ENCODE measurements at regions not wholly inside any gene's neighbourhood (a gene's known extent, or its start where the extent isn't known, plus 50 kb on each side); places are given as distances from the start of the nearest gene placed in this dataset.

DNA sequence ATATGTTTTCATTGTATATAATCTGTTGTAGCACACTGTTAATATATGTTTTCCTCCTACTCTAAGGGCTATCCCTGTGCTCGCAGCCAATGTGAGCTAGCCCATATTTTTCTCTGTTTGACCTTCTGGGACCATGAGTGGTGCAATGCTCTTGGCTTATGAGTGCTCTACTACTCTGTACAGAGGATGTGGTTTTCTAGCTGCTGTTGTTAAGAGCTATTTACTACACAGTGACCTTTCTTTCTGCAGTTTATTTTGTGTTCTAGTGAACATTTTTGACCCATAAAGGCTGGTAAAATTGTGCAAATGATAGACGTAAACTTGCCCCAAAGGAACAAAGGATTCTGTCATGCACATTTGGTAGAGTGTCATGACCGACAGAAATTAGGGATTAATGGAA, 84.1 kb upstream of the CPHXL start:
- Mint-ChIP-seq H3K27me3 (ENCODE audit: insufficient read depth, low read depth, poor library complexity) (peaks cover 5% of the 10 kb centered on the region), H3K27ac (no peak overlapping the region), H3K4me1 (no peaks in the 10 kb centered on the region), H3K36me3 (ENCODE audit: low read depth) (peaks cover 4% of the 10 kb centered on the region; the same call in 1 of the 3 replicates), H3K4me3 (no peak overlapping the region), H3K9me3 (peaks cover 63% of the 10 kb centered on the region)
- Histone ChIP-seq H3K79me2 (replicated peaks; ENCODE audit: insufficient read depth) (no peaks in the 10 kb centered on the region), H2AFZ (no peak overlapping the region), H3K4me2 (no peak overlapping the region), H3K9me2 (ENCODE audit: insufficient read depth) (no peaks in the 10 kb centered on the region), H3K27ac (ENCODE audit: low read depth) (no peak overlapping the region), H3F3A (replicated peaks; ENCODE audit: low read depth) (no peaks in the 10 kb centered on the region), H3K36me3 (ENCODE audit: insufficient read depth) (no peaks in the 10 kb centered on the region), H3K4me1 (ENCODE audit: insufficient read depth) (no peaks in the 10 kb centered on the region), H3K4me3 (no peak overlapping the region), H4K20me1 (replicated peaks; ENCODE audit: insufficient read depth) (no peaks in the 10 kb centered on the region), H3K27me3 (ENCODE audit: insufficient read depth) (peaks cover 16% of the 10 kb centered on the region; the same call in 1 of the 2 replicates)
- ATAC-seq, result no peak
- TF ChIP-seq, protein P1, sequence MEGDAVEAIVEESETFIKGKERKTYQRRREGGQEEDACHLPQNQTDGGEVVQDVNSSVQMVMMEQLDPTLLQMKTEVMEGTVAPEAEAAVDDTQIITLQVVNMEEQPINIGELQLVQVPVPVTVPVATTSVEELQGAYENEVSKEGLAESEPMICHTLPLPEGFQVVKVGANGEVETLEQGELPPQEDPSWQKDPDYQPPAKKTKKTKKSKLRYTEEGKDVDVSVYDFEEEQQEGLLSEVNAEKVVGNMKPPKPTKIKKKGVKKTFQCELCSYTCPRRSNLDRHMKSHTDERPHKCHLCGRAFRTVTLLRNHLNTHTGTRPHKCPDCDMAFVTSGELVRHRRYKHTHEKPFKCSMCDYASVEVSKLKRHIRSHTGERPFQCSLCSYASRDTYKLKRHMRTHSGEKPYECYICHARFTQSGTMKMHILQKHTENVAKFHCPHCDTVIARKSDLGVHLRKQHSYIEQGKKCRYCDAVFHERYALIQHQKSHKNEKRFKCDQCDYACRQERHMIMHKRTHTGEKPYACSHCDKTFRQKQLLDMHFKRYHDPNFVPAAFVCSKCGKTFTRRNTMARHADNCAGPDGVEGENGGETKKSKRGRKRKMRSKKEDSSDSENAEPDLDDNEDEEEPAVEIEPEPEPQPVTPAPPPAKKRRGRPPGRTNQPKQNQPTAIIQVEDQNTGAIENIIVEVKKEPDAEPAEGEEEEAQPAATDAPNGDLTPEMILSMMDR (conservative IDR thresholded peaks at IDR 0.05; ENCODE audit: low read depth in 2 of 2), result no peak
- TF ChIP-seq EZH2 (IDR thresholded peaks at IDR 0.05; ENCODE audit: low read depth, unreplicated experiment), result no peak
- no peak for DNase-seq (ENCODE audit: low spot score)

DNA sequence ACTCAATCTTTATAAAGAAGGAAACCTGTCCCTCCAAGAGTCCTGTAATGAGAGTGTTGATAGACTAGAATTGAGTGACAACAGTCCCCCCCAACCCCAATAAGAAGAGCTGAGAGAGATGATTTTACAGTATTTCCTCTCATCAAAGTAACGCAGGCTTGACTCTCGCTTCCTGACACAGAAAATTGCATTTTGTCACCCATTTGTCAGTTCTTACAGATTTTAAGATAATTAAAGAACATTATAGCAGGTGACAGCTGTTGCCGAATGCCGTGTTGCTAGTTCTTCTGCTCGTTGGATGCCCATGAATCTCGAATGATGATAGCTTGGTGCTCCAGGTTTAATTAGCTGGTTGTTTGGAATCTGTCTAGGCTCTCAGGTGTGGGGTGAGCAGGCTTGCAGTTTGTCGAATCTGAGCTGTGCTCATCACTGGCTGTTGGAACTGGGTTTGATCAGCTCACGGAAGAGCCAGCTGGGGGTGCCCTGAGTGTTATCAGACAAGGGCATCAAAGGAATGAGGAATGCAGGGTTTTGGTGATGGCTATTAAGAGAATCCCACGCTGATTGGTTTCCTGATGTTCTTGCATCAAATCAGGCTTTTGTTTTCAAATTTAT, 84.8 kb upstream of the CPHXL start:
- no peak overlapping the region for H3K4me2 ChIP-seq
- no peaks in the 10 kb centered on the region for H3K9me2 ChIP-seq (ENCODE audit: insufficient read depth)
- no peak overlapping the region for H3K27ac Mint-ChIP-seq
- H3K27me3 ChIP-seq (ENCODE audit: insufficient read depth), result peaks cover 16% of the 10 kb centered on the region; the same call in 1 of the 2 replicates
- peaks cover 3% of the 10 kb centered on the region for H3K27me3 Mint-ChIP-seq (ENCODE audit: insufficient read depth, low read depth, poor library complexity)
- no peak overlapping the region for H3K4me3 Mint-ChIP-seq
- peaks cover 4% of the 10 kb centered on the region; the same call in 1 of the 3 replicates for H3K36me3 Mint-ChIP-seq (ENCODE audit: low read depth)
- no peaks in the 10 kb centered on the region for H3K36me3 ChIP-seq (ENCODE audit: insufficient read depth)
- no peaks in the 10 kb centered on the region for H3F3A ChIP-seq (replicated peaks; ENCODE audit: low read depth)
- no peak overlapping the region for H3K4me3 ChIP-seq
- no peaks in the 10 kb centered on the region for H3K4me1 ChIP-seq (ENCODE audit: insufficient read depth)
- no peak for ATAC-seq
- no peaks in the 10 kb centered on the region for H4K20me1 ChIP-seq (replicated peaks; ENCODE audit: insufficient read depth)
- DNase-seq (ENCODE audit: low spot score), result peak; percentile 27
- no peaks in the 10 kb centered on the region for H3K79me2 ChIP-seq (replicated peaks; ENCODE audit: insufficient read depth)
- peaks cover 62% of the 10 kb centered on the region for H3K9me3 Mint-ChIP-seq
- H2AFZ ChIP-seq, result no peak overlapping the region
- H3K4me1 Mint-ChIP-seq, result no peaks in the 10 kb centered on the region
- no peak overlapping the region for H3K27ac ChIP-seq (ENCODE audit: low read depth)
- TF ChIP-seq JUNB (IDR thresholded peaks at IDR 0.05; ENCODE audit: unreplicated experiment), result no peak
- TF ChIP-seq, protein P2, sequence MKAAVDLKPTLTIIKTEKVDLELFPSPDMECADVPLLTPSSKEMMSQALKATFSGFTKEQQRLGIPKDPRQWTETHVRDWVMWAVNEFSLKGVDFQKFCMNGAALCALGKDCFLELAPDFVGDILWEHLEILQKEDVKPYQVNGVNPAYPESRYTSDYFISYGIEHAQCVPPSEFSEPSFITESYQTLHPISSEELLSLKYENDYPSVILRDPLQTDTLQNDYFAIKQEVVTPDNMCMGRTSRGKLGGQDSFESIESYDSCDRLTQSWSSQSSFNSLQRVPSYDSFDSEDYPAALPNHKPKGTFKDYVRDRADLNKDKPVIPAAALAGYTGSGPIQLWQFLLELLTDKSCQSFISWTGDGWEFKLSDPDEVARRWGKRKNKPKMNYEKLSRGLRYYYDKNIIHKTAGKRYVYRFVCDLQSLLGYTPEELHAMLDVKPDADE (IDR thresholded peaks at IDR 0.05), result no peak
- TF ChIP-seq ZNF114 (CRISPR knock-in tag; IDR thresholded peaks at IDR 0.05), result no peak
- TF ChIP-seq, protein P3, sequence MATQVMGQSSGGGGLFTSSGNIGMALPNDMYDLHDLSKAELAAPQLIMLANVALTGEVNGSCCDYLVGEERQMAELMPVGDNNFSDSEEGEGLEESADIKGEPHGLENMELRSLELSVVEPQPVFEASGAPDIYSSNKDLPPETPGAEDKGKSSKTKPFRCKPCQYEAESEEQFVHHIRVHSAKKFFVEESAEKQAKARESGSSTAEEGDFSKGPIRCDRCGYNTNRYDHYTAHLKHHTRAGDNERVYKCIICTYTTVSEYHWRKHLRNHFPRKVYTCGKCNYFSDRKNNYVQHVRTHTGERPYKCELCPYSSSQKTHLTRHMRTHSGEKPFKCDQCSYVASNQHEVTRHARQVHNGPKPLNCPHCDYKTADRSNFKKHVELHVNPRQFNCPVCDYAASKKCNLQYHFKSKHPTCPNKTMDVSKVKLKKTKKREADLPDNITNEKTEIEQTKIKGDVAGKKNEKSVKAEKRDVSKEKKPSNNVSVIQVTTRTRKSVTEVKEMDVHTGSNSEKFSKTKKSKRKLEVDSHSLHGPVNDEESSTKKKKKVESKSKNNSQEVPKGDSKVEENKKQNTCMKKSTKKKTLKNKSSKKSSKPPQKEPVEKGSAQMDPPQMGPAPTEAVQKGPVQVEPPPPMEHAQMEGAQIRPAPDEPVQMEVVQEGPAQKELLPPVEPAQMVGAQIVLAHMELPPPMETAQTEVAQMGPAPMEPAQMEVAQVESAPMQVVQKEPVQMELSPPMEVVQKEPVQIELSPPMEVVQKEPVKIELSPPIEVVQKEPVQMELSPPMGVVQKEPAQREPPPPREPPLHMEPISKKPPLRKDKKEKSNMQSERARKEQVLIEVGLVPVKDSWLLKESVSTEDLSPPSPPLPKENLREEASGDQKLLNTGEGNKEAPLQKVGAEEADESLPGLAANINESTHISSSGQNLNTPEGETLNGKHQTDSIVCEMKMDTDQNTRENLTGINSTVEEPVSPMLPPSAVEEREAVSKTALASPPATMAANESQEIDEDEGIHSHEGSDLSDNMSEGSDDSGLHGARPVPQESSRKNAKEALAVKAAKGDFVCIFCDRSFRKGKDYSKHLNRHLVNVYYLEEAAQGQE (IDR thresholded peaks at IDR 0.05; ENCODE audit: unreplicated experiment), result no peak
- no peak for TF ChIP-seq EZH2 (IDR thresholded peaks at IDR 0.05; ENCODE audit: low read depth, unreplicated experiment)
- no peak for TF ChIP-seq STAT1 (IDR thresholded peaks at IDR 0.05; ENCODE audit: unreplicated experiment)
- TF ChIP-seq, protein P4, sequence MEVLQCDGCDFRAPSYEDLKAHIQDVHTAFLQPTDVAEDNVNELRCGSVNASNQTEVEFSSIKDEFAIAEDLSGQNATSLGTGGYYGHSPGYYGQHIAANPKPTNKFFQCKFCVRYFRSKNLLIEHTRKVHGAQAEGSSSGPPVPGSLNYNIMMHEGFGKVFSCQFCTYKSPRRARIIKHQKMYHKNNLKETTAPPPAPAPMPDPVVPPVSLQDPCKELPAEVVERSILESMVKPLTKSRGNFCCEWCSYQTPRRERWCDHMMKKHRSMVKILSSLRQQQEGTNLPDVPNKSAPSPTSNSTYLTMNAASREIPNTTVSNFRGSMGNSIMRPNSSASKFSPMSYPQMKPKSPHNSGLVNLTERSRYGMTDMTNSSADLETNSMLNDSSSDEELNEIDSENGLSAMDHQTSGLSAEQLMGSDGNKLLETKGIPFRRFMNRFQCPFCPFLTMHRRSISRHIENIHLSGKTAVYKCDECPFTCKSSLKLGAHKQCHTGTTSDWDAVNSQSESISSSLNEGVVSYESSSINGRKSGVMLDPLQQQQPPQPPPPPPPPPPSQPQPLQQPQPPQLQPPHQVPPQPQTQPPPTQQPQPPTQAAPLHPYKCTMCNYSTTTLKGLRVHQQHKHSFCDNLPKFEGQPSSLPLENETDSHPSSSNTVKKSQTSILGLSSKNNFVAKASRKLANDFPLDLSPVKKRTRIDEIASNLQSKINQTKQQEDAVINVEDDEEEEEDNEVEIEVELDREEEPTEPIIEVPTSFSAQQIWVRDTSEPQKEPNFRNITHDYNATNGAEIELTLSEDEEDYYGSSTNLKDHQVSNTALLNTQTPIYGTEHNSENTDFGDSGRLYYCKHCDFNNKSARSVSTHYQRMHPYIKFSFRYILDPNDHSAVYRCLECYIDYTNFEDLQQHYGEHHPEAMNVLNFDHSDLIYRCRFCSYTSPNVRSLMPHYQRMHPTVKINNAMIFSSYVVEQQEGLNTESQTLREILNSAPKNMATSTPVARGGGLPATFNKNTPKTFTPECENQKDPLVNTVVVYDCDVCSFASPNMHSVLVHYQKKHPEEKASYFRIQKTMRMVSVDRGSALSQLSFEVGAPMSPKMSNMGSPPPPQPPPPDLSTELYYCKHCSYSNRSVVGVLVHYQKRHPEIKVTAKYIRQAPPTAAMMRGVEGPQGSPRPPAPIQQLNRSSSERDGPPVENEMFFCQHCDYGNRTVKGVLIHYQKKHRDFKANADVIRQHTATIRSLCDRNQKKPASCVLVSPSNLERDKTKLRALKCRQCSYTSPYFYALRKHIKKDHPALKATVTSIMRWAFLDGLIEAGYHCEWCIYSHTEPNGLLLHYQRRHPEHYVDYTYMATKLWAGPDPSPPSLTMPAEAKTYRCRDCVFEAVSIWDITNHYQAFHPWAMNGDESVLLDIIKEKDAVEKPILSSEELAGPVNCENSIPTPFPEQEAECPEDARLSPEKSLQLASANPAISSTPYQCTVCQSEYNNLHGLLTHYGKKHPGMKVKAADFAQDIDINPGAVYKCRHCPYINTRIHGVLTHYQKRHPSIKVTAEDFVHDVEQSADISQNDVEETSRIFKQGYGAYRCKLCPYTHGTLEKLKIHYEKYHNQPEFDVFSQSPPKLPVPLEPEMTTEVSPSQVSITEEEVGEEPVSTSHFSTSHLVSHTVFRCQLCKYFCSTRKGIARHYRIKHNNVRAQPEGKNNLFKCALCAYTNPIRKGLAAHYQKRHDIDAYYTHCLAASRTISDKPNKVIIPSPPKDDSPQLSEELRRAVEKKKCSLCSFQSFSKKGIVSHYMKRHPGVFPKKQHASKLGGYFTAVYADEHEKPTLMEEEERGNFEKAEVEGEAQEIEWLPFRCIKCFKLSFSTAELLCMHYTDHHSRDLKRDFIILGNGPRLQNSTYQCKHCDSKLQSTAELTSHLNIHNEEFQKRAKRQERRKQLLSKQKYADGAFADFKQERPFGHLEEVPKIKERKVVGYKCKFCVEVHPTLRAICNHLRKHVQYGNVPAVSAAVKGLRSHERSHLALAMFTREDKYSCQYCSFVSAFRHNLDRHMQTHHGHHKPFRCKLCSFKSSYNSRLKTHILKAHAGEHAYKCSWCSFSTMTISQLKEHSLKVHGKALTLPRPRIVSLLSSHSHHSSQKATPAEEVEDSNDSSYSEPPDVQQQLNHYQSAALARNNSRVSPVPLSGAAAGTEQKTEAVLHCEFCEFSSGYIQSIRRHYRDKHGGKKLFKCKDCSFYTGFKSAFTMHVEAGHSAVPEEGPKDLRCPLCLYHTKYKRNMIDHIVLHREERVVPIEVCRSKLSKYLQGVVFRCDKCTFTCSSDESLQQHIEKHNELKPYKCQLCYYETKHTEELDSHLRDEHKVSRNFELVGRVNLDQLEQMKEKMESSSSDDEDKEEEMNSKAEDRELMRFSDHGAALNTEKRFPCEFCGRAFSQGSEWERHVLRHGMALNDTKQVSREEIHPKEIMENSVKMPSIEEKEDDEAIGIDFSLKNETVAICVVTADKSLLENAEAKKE (CRISPR knock-in tag; IDR thresholded peaks at IDR 0.05), result no peak
- TF ChIP-seq NANOG (IDR thresholded peaks at IDR 0.05; ENCODE audit: borderline replicate concordance), result no peak

Measured in GM23338 (cell line).